Sigmoid colon (tissue), 4 donors: ENCODE measurements at regions not wholly inside any gene's neighbourhood (a gene's known extent, or its start where the extent isn't known, plus 50 kb on each side); places are given as distances from the start of the nearest gene placed in this dataset.

Experiments
- CTCF ChIP-seq, 4 experiments: fragments of 450-650 bp in 3 of 4; fragments of 200-600 bp in 1 of 4; IDR thresholded peaks; one replicate each; pipeline ENCODE4 v1.5.1; 2016 to 2019; ENCODE audit warnings: antibody characterized with exemption in 4 of 4, mild to moderate bottlenecking in 3 of 4, moderate library complexity in 2 of 4
- EP300 ChIP-seq, 4 donors: sonication (generic); formaldehyde crosslinking; IDR thresholded peaks; one replicate each; pipeline ENCODE4 v1.6.1; 2017; ENCODE audit warnings: antibody characterized with exemption in 4 of 4
- POLR2A ChIP-seq, 2 donors: fragments of 450-650 bp; IDR thresholded peaks; one replicate each; pipeline ENCODE4 v1.6.1; 2016; ENCODE audit warnings: antibody characterized with exemption in 2 of 2, mild to moderate bottlenecking in 2 of 2, moderate library complexity in 2 of 2
- POLR2AphosphoS5 ChIP-seq, 4 donors: sonication (generic); formaldehyde crosslinking; IDR thresholded peaks; one replicate each; pipeline ENCODE4 v1.6.1; 2017; ENCODE audit warnings: antibody characterized with exemption in 4 of 4

GRCh38 chr12:46945591-46945990, 119.8 kb upstream of the SLC38A4 start:
- TF ChIP-seq EP300 (IDR thresholded peaks at IDR 0.05) (no peak), CTCF (IDR thresholded peaks at IDR 0.05) (no peak), POLR2A (IDR thresholded peaks at IDR 0.05) (no peak), POLR2AphosphoS5 (IDR thresholded peaks at IDR 0.05) (no peak)
